Pancreas (tissue), 10 donors: ENCODE measurements at regions not wholly inside any gene's neighbourhood (a gene's known extent, or its start where the extent isn't known, plus 50 kb on each side); places are given as distances from the start of the nearest gene placed in this dataset.

ENCODE experiments used
- ATAC-seq, 4 donors: fragments of 200-7000 bp; cut with Tn5 transposase; one replicate each; pipeline versions ENCODE4 v1.8.0 to v1.9.1; 2020; ENCODE audit warnings: mild to moderate bottlenecking in 4 of 4, moderate library complexity in 4 of 4
- DNase-seq, 6 donors: peaks; one replicate each; pipeline ENCODE4 v3.0.0-alpha.2; 2020
- FAIRE-seq: peaks from 2 replicates; lab custom pipeline; 2012; peaks lifted over from hg19 to GRCh38; lab: Jason Lieb, UNC
- H3K27ac ChIP-seq, 4 donors: fragments of 200-600 bp; sonication (generic); 1 replicate in 3 of 4; 2 replicates in 1 of 4; pipeline versions ENCODE4 v1.5.0 to v1.8.0; 2020
- H3K27me3 ChIP-seq, 4 donors: fragments of 200-600 bp; one replicate each; pipeline ENCODE4 v1.8.0; 2021
- H3K36me3 ChIP-seq, 3 donors: fragments of 200-600 bp; sonication (generic) in 1 of 3; one replicate each; pipeline versions ENCODE4 v1.5.0 to v1.8.0; 2020 to 2021
- H3K4me1 ChIP-seq, 3 donors: fragments of 200-600 bp; one replicate each; pipeline ENCODE4 v1.8.0; 2021
- H3K4me3 ChIP-seq, 4 donors: fragments of 200-600 bp; sonication (generic) in 2 of 4; one replicate each; pipeline versions ENCODE4 v1.5.0 to v1.8.0; 2020 to 2021
- H3K9me3 ChIP-seq, 4 donors: fragments of 200-600 bp; one replicate each; pipeline ENCODE4 v1.8.0; 2021
- WGBS, 2 donors: extraction: QIAGEN DNeasy Blood & Tissue Kit; methylation state at CpG; one replicate each; pipeline ENCODE4 v1.1.7; 2013; 5-methylcytosine and 5-hydroxymethylcytosine counted together
- intact Hi-C, 3 donors: fragments of 100-400 bp; cut with DNase I; formaldehyde crosslinking; loops; one replicate each; pipeline versions ENCODE4 v1.11.1 to v1.14.2; 2022
- TF ChIP-seq, protein P1 (sequence below), 4 donors: fragments of 200-600 bp; sonication (generic) in 3 of 4; IDR thresholded peaks; one replicate each; pipeline versions ENCODE4 v1.5.0 to v1.8.0; 2021; ENCODE audit warnings: antibody characterized with exemption in 4 of 4
- donor health status: healthy with polysubstance abuse.
- donor health status: DM: no; HTN: no; CAD: no; lungs with moderate emphysema.
- donor health status: DM: no; HTN: no; CAD: no.
- donor health status: control.
- donor health status: control.
- donor health status: Bipolar disorder and iron deficiency.
- donor health status: DM: yes; HTN: yes; CAD: no.
- donor health status: DM: no; HTN: no; CAD: no.
- donor health status: DM: no; HTN: no; CAD: no.
- donor health status: DM: yes; HTN: yes; CAD: no.

DNA sequence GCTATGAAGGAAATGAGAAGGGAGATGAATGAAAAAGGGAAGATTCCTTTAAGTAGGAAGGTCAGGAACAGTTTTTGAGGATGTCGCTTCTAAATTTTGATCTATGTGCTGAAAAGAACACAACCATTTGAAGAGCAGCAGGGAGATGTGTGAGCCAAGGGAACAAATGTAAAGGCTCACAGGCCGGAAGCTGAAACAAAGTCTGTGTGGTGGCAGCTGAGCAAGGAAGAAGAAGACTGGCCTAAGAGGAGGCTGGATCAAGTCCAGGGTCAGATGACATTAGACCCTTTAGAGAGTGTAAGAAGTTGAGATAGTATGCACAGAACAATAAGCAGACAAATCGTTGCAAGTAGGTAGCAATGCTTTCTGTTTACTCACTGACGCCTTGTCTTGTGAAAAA is 1631.4 kb upstream of the TENM4 start:
- no peaks in the 10 kb centered on the region for H3K4me1 ChIP-seq
- no peak overlapping the region for H3K4me3 ChIP-seq
- no peaks in the 10 kb centered on the region for H3K27me3 ChIP-seq
- no peaks in the 10 kb centered on the region for H3K36me3 ChIP-seq
- H3K9me3 ChIP-seq: no peaks in the 10 kb centered on the region
- no peak overlapping the region for H3K27ac ChIP-seq
- TF ChIP-seq, protein P1, sequence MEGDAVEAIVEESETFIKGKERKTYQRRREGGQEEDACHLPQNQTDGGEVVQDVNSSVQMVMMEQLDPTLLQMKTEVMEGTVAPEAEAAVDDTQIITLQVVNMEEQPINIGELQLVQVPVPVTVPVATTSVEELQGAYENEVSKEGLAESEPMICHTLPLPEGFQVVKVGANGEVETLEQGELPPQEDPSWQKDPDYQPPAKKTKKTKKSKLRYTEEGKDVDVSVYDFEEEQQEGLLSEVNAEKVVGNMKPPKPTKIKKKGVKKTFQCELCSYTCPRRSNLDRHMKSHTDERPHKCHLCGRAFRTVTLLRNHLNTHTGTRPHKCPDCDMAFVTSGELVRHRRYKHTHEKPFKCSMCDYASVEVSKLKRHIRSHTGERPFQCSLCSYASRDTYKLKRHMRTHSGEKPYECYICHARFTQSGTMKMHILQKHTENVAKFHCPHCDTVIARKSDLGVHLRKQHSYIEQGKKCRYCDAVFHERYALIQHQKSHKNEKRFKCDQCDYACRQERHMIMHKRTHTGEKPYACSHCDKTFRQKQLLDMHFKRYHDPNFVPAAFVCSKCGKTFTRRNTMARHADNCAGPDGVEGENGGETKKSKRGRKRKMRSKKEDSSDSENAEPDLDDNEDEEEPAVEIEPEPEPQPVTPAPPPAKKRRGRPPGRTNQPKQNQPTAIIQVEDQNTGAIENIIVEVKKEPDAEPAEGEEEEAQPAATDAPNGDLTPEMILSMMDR (IDR thresholded peaks at IDR 0.05): no peak
- intact Hi-C loops: no loop called here
- no peak for DNase-seq
- no peak for ATAC-seq
- FAIRE-seq: no peak
- WGBS, 2 donors: 59 to 70% methylated on average over 4 of the region's 4 CpGs

DNA sequence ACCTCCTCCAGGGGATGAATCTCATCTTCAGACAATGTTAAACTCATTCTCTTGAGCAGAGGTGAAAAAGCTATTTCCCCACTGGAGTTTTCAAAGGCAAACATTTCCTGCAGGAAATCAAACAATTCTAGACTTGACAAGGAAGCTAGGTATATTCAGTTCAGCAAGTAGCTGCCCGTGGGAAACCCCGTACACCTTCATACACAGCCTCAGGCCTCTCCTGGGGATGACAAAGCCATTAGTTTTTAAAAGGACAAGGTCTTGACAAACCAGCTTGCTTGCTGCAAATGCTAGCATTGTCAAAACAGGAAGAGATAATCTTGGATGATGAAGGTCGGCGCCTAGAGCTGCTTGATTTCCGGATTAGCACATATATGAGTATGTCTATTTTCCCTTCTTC is 1630.8 kb upstream of the TENM4 start:
- 56 to 64% methylated on average over 5 of the region's 5 CpGs for WGBS, 2 donors
- Histone ChIP-seq H3K9me3 (no peaks in the 10 kb centered on the region), H3K36me3 (no peaks in the 10 kb centered on the region), H3K27ac (no peak overlapping the region), H3K4me1 (no peaks in the 10 kb centered on the region), H3K4me3 (no peak overlapping the region), H3K27me3 (no peaks in the 10 kb centered on the region)
- no peak for ATAC-seq
- no peak for FAIRE-seq
- intact Hi-C loops: no loop called here
- no peak for DNase-seq
- TF ChIP-seq, protein P1 (IDR thresholded peaks at IDR 0.05): no peak

DNA sequence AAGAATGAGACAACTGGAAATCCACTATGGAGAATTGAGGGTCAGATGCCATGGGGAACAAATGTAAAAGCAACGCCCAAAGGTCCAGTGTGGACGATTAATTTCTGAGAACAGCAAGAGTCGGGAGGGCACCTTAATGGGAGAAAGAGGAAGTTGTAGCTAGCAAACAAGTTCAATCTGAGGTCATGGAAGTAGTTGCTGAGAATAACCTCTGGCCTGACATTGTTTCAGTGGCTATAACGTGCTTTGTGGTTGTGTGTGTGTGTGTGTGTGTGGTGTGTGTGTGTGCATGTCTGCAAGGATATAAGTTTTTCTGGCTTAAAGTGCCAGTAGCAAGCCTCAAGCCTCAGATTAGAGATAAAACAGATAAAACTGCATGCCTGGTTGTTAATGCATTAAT is 1630.1 kb upstream of the TENM4 start:
- no peaks in the 10 kb centered on the region for H3K36me3 ChIP-seq
- ATAC-seq: no peak
- 39 to 48% methylated on average over 4 of the region's 4 CpGs for WGBS, 2 donors
- TF ChIP-seq, protein P1 (IDR thresholded peaks at IDR 0.05): no peak
- DNase-seq: no peak
- no peaks in the 10 kb centered on the region for H3K9me3 ChIP-seq
- FAIRE-seq: no peak
- H3K4me1 ChIP-seq: no peaks in the 10 kb centered on the region
- H3K27ac ChIP-seq: no peak overlapping the region
- intact Hi-C loops: no loop called here
- no peak overlapping the region for H3K4me3 ChIP-seq
- H3K27me3 ChIP-seq: no peaks in the 10 kb centered on the region

DNA sequence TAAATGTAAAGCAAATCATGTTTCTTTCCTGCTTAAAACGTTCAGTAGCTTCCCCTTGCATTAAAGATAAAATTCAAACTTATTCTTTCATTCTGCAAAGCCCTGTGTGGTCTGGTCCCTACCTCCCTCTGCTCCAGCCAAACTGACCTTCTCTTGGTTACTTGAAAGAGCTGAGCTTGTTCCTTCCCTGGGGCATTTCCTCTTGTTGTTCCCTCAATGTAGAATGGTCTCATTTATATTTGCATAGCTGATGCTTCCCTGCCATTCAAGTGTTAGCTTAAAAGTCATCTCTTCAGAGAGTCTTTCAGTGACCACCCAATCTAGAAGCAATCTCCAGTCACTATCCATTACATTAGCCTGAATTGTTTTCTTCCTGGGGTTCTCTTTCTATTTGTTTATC is 1618.5 kb upstream of the TENM4 start:
- H3K4me1 ChIP-seq: no peaks in the 10 kb centered on the region
- H3K9me3 ChIP-seq: no peaks in the 10 kb centered on the region
- intact Hi-C loops: no loop called here
- DNase-seq (no peak), ATAC-seq (no peak), FAIRE-seq (no peak)
- no peak overlapping the region for H3K4me3 ChIP-seq
- no peaks in the 10 kb centered on the region for H3K36me3 ChIP-seq
- WGBS, 2 donors: 0 to 8% methylated on average over 1 of the region's 1 CpG
- no peak overlapping the region for H3K27ac ChIP-seq
- TF ChIP-seq, protein P1 (IDR thresholded peaks at IDR 0.05): no peak
- no peaks in the 10 kb centered on the region for H3K27me3 ChIP-seq

DNA sequence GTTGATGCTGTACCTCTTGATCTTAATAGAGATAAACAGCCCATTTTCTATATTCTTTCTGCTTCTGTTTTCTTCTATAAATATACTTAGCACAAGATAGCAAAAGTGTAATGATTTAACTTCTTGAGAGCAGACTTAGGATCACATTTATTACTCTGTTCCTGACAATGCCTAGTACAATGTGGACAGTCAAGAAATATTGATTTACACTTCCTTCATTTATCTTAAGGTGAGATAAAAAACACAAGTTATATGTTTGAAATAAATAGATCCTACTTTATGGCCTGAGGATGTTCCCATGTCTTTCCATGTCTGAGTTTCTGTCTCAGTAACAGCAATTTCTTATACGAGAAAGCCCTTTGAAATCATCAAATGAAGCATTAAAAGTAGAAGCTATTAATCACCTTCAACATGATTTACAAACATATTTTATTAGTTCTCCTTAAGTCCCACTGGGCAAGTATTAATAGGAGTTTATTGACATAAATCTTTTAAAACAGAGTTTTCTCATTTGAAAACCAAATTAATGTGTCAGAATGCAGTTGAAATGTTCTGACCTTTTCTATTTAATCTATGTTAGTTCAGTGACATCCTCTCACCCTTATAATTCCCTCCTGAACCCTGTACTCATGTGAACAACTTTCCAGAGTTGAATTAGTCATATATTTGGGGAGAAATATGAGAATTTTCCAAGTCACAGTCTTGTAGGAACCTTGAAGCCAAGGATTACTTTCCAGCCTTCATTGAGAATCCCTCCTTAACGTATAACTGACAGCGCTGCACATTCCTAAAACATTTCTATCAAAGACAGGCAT is 1611.7 kb upstream of the TENM4 start:
- intact Hi-C loops: no loop called here
- no peak for ATAC-seq
- Histone ChIP-seq H3K9me3 (no peaks in the 10 kb centered on the region), H3K36me3 (no peaks in the 10 kb centered on the region), H3K4me3 (no peak overlapping the region), H3K27me3 (no peaks in the 10 kb centered on the region), H3K4me1 (no peaks in the 10 kb centered on the region), H3K27ac (no peak overlapping the region)
- no peak for FAIRE-seq
- WGBS, 2 donors: 68 to 76% methylated on average over 3 of the region's 3 CpGs
- DNase-seq: no peak
- TF ChIP-seq, protein P1 (IDR thresholded peaks at IDR 0.05): no peak
